B cell (primary cell): ENCODE measurements at regions not wholly inside any gene's neighbourhood (a gene's known extent, or its start where the extent isn't known, plus 50 kb on each side); places are given as distances from the start of the nearest gene placed in this dataset.

ENCODE experiments used
- EZH2 ChIP-seq: IDR thresholded peaks from 2 replicates; pipeline ENCODE4 v1.6.1; 2012; ENCODE audit warnings: borderline replicate concordance, low read depth, mild to moderate bottlenecking, moderate library complexity, low read length; ENCODE audit not compliant: insufficient read depth, poor library complexity, severe bottlenecking
- TF ChIP-seq, protein P1 (sequence below): fragments of 200-600 bp; IDR thresholded peaks from one replicate; pipeline ENCODE4 v1.8.0; 2022; ENCODE audit warnings: antibody characterized with exemption, mild to moderate bottlenecking

DNA sequence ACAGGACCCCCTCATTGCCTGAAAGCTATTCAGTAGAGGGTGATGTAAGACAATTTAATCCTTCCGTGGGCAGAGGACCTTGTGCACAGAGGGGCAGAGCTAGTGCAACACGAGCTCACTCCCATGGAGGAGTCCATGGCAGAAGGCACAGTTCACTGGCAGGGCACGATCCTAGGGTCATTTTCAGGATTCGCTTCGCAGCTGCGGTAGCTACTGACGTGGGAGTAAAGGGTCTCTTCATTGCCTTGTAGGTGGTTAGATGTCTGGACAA, 207.8 kb downstream of the FOXO1 start:
- TF ChIP-seq, protein P1, sequence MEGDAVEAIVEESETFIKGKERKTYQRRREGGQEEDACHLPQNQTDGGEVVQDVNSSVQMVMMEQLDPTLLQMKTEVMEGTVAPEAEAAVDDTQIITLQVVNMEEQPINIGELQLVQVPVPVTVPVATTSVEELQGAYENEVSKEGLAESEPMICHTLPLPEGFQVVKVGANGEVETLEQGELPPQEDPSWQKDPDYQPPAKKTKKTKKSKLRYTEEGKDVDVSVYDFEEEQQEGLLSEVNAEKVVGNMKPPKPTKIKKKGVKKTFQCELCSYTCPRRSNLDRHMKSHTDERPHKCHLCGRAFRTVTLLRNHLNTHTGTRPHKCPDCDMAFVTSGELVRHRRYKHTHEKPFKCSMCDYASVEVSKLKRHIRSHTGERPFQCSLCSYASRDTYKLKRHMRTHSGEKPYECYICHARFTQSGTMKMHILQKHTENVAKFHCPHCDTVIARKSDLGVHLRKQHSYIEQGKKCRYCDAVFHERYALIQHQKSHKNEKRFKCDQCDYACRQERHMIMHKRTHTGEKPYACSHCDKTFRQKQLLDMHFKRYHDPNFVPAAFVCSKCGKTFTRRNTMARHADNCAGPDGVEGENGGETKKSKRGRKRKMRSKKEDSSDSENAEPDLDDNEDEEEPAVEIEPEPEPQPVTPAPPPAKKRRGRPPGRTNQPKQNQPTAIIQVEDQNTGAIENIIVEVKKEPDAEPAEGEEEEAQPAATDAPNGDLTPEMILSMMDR: no peak
- no peak for TF ChIP-seq EZH2
